GM12874 (cell line): ENCODE measurements at regions not wholly inside any gene's neighbourhood (a gene's known extent, or its start where the extent isn't known, plus 50 kb on each side); places are given as distances from the start of the nearest gene placed in this dataset.

Source experiments
- CTCF ChIP-seq: IDR thresholded peaks from 2 replicates; pipeline ENCODE4 v1.5.1; 2011; ENCODE audit warnings: low read depth, mild to moderate bottlenecking, control low read depth, low read length, moderate library complexity; ENCODE audit not compliant: insufficient read depth

GRCh38 chr2:15816674-15817406 is 123.5 kb upstream of the MYCN start:
- no peak for TF ChIP-seq CTCF

- TF ChIP-seq CTCF = no peak
Observed at GRCh38 chr2:15817748-15818147, 122.6 kb upstream of the MYCN start.

GRCh38 chr2:15818318-15818753 is 122.0 kb upstream of the MYCN start:
- TF ChIP-seq CTCF = no peak

GRCh38 chr2:15818881-15819280 is 121.5 kb upstream of the MYCN start:
- TF ChIP-seq CTCF = no peak

GRCh38 chr2:15819562-15820256 is 120.6 kb upstream of the MYCN start:
- TF ChIP-seq CTCF = no peak

- no peak for TF ChIP-seq CTCF
Observed at GRCh38 chr2:15820257-15820566, 120.1 kb upstream of the MYCN start.

- no peak for TF ChIP-seq CTCF
Observed at GRCh38 chr2:15820927-15821326, 119.4 kb upstream of the MYCN start.
